A673 (cell line): ENCODE measurements at regions not wholly inside any gene's neighbourhood (a gene's known extent, or its start where the extent isn't known, plus 50 kb on each side); places are given as distances from the start of the nearest gene placed in this dataset.

Experiments used
- BruUV-seq: library from RNA; stranded (reverse); fragments of 400-500 nt; replicated peaks from 2 replicates; lab custom pipeline; 2021; lab: Mats Ljungman, UMichigan
- CTCF ChIA-PET: fragments of 300-600 bp; sonication (Branson Sonifier 250); formaldehyde crosslinking; loops from one replicate; lab custom pipeline; 2022; ENCODE audit warnings: antibody characterized with exemption; lab: Charles Lee
- POLR2A ChIA-PET: fragments of 300-600 bp; sonication (Branson Sonifier 250); formaldehyde crosslinking; loops from one replicate; lab custom pipeline; 2022; ENCODE audit warnings: antibody characterized with exemption; ENCODE audit not compliant: low non-redundant PET; lab: Charles Lee
- DNase-seq: peaks from one replicate; pipeline ENCODE4 v3.0.0-alpha.2; 2015; ENCODE audit warnings: low spot score
- H3K27ac ChIP-seq: fragments of 200-600 bp; sonication (generic); 2 replicates; pipeline ENCODE4 v1.5.1; 2016; ENCODE audit warnings: mixed run types, low read depth, mild to moderate bottlenecking, mixed read lengths, antibody characterized with exemption, low read length; ENCODE audit not compliant: poor library complexity, severe bottlenecking
- H3K27me3 ChIP-seq: fragments of 200-600 bp; sonication (generic); replicated peaks from 2 replicates; pipeline ENCODE4 v1.6.1; 2017; ENCODE audit warnings: mixed run types, low read depth, mild to moderate bottlenecking, mixed read lengths, antibody characterized with exemption, low read length; ENCODE audit not compliant: insufficient read depth, poor library complexity
- H3K36me3 ChIP-seq: fragments of 200-600 bp; sonication (generic); 2 replicates; pipeline ENCODE4 v1.6.1; 2016; ENCODE audit warnings: mixed run types, mild to moderate bottlenecking, mixed read lengths, antibody characterized with exemption, low read length; ENCODE audit not compliant: insufficient read depth, poor library complexity, severe bottlenecking
- H3K4me1 ChIP-seq: fragments of 200-600 bp; sonication (generic); 2 replicates; pipeline ENCODE4 v1.6.1; 2017; ENCODE audit warnings: mixed run types, mild to moderate bottlenecking, mixed read lengths, antibody characterized with exemption, low read length; ENCODE audit not compliant: insufficient read depth, poor library complexity, severe bottlenecking
- H3K4me3 ChIP-seq: fragments of 200-600 bp; sonication (generic); 2 replicates; pipeline ENCODE4 v1.5.1; 2016; ENCODE audit warnings: low read depth, mixed run types, mild to moderate bottlenecking, mixed read lengths, low read length; ENCODE audit not compliant: poor library complexity, severe bottlenecking
- H3K9me3 ChIP-seq: fragments of 200-600 bp; sonication (generic); 2 replicates; pipeline ENCODE4 v1.6.1; 2016; ENCODE audit warnings: mixed run types, low read depth, mild to moderate bottlenecking, mixed read lengths, antibody characterized with exemption, low read length; ENCODE audit not compliant: poor library complexity, severe bottlenecking
- CTCF ChIP-seq: fragments of 300-800, 200-600 bp; sonication (generic); conservative IDR thresholded peaks from 2 replicates; pipeline ENCODE4 v1.5.1; 2017; ENCODE audit warnings: low read depth, mild to moderate bottlenecking, antibody characterized with exemption, low read length, moderate library complexity, mixed read lengths
- EZH2 ChIP-seq: fragments of 200-600 bp; sonication (generic); IDR thresholded peaks from 2 replicates; pipeline ENCODE4 v1.6.1; 2017; ENCODE audit warnings: borderline replicate concordance, low read depth, mild to moderate bottlenecking, mixed read lengths, antibody characterized with exemption, low read length; ENCODE audit not compliant: poor library complexity, severe bottlenecking
- intact Hi-C: fragments of 100-400 bp; cut with micrococcal nuclease; formaldehyde crosslinking; loops from one replicate; pipeline ENCODE4 v1.10.0; 2022; ENCODE audit not compliant: unreplicated experiment

GRCh38 chr2:224191465-224191864, 152.4 kb upstream of the SERPINE2 start:
- Histone ChIP-seq H3K4me3 (no peak overlapping the region), H3K36me3 (no peaks in the 10 kb centered on the region), H3K4me1 (no peaks in the 10 kb centered on the region), H3K9me3 (no peaks in the 10 kb centered on the region), H3K27me3 (no peaks in the 10 kb centered on the region), H3K27ac (no peak overlapping the region)
- intact Hi-C loops = no loop called here
- CTCF ChIA-PET = no interaction called here
- DNase-seq = no peak
- TF ChIP-seq CTCF = no peak
- no peak for TF ChIP-seq EZH2
- BruUV-seq = no TSS peak
- POLR2A ChIA-PET = no interaction called here

GRCh38 chr2:224190936-224191270, 151.8 kb upstream of the SERPINE2 start:
- H3K4me3 ChIP-seq = no peak overlapping the region
- no peak for DNase-seq
- ChIA-PET POLR2A (no interaction called here), CTCF (no interaction called here)
- H3K36me3 ChIP-seq = no peaks in the 10 kb centered on the region
- H3K27ac ChIP-seq = no peak overlapping the region
- intact Hi-C loops = no loop called here
- no peaks in the 10 kb centered on the region for H3K27me3 ChIP-seq
- no TSS peak for BruUV-seq
- no peaks in the 10 kb centered on the region for H3K9me3 ChIP-seq
- no peaks in the 10 kb centered on the region for H3K4me1 ChIP-seq
- TF ChIP-seq EZH2 (no peak), CTCF (no peak)

- DNase-seq = no peak
- H3K4me3 ChIP-seq = no peak overlapping the region
- no peaks in the 10 kb centered on the region for H3K36me3 ChIP-seq
- intact Hi-C loops = no loop called here
- no peaks in the 10 kb centered on the region for H3K4me1 ChIP-seq
- H3K9me3 ChIP-seq = no peaks in the 10 kb centered on the region
- TF ChIP-seq EZH2 = no peak
- TF ChIP-seq CTCF = no peak
- H3K27ac ChIP-seq = no peak overlapping the region
- ChIA-PET POLR2A (no interaction called here), CTCF (no interaction called here)
- no TSS peak for BruUV-seq
- no peaks in the 10 kb centered on the region for H3K27me3 ChIP-seq
Measured at GRCh38 chr2:224190234-224190935, 151.3 kb upstream of the SERPINE2 start.
